ENCODE measurements at regions not wholly inside any gene's neighbourhood (a gene's known extent, or its start where the extent isn't known, plus 50 kb on each side); places are given as distances from the start of the nearest gene placed in this dataset.

GRCh38 chr7:42407021-42407710, 170.2 kb upstream of the GLI3 start:
- no peak for DNase-seq
- intact Hi-C loops (cut with DNase I; ENCODE audit: low total_unique reads): no loop called here
- Histone ChIP-seq H3K27me3 (no peaks in the 10 kb centered on the region), H3K27ac (no peak overlapping the region), H3K36me3 (ENCODE audit: low read depth, missing control alignments) (no peaks in the 10 kb centered on the region), H3K4me3 (peak overlapping the region in 1 of 2 donors; percentile 29), H3K9me3 (no peaks in the 10 kb centered on the region), H3K4me1 (no peaks in the 10 kb centered on the region)
- WGBS, 2 donors: 63 to 68% methylated on average over 15 of the region's 15 CpGs
- TF ChIP-seq CTCF (IDR thresholded peaks at IDR 0.05) (no peak), POLR2A (IDR thresholded peaks at IDR 0.05) (no peak)

- TF ChIP-seq POLR2A (IDR thresholded peaks at IDR 0.05): no peak
- TF ChIP-seq CTCF (IDR thresholded peaks at IDR 0.05): no peak
- intact Hi-C loops (cut with DNase I; ENCODE audit: low total_unique reads): no loop called here
- no peaks in the 10 kb centered on the region for H3K36me3 ChIP-seq (ENCODE audit: low read depth, missing control alignments)
- 68 to 78% methylated on average over 16 of the region's 16 CpGs for WGBS, 2 donors
- no peaks in the 10 kb centered on the region for H3K9me3 ChIP-seq
- H3K4me3 ChIP-seq: peak overlapping the region in 1 of 2 donors; percentile 29
- no peak overlapping the region for H3K27ac ChIP-seq
- no peaks in the 10 kb centered on the region for H3K4me1 ChIP-seq
- no peak for DNase-seq
- no peaks in the 10 kb centered on the region for H3K27me3 ChIP-seq
These were observed 169.3 kb upstream of the GLI3 start for GRCh38 chr7:42406358-42406757.

- no peaks in the 10 kb centered on the region for H3K27me3 ChIP-seq
- no peaks in the 10 kb centered on the region for H3K36me3 ChIP-seq (ENCODE audit: low read depth, missing control alignments)
- no peaks in the 10 kb centered on the region for H3K9me3 ChIP-seq
- intact Hi-C loops (cut with DNase I; ENCODE audit: low total_unique reads): no loop called here
- WGBS, 2 donors: 63 to 79% methylated on average over 1 of the region's 1 CpG
- no peak overlapping the region for H3K27ac ChIP-seq
- no peak overlapping the region for H3K4me3 ChIP-seq
- H3K4me1 ChIP-seq: no peaks in the 10 kb centered on the region
- no peak for DNase-seq
- no peak for TF ChIP-seq CTCF (IDR thresholded peaks at IDR 0.05)
- TF ChIP-seq POLR2A (IDR thresholded peaks at IDR 0.05): no peak
These were observed 168.8 kb upstream of the GLI3 start for GRCh38 chr7:42405782-42406181.

GRCh38 chr7:42403831-42404230, 166.8 kb upstream of the GLI3 start:
- DNase-seq: no peak
- Histone ChIP-seq H3K4me3 (no peak overlapping the region), H3K27ac (no peak overlapping the region), H3K36me3 (ENCODE audit: low read depth, missing control alignments) (no peaks in the 10 kb centered on the region), H3K4me1 (no peaks in the 10 kb centered on the region), H3K9me3 (no peaks in the 10 kb centered on the region), H3K27me3 (no peaks in the 10 kb centered on the region)
- 90% methylated on average over 1 of the region's 1 CpG; no CpG with 5 or more reads in 1 of the 2 donors for WGBS, 2 donors
- TF ChIP-seq POLR2A (IDR thresholded peaks at IDR 0.05) (no peak), CTCF (IDR thresholded peaks at IDR 0.05) (no peak)
- intact Hi-C loops (cut with DNase I; ENCODE audit: low total_unique reads): no loop called here

GRCh38 chr7:42400961-42401360, 164.0 kb upstream of the GLI3 start:
- Histone ChIP-seq H3K4me1 (no peaks in the 10 kb centered on the region), H3K27me3 (no peaks in the 10 kb centered on the region), H3K4me3 (no peak overlapping the region), H3K36me3 (ENCODE audit: low read depth, missing control alignments) (no peaks in the 10 kb centered on the region), H3K27ac (no peak overlapping the region), H3K9me3 (no peaks in the 10 kb centered on the region)
- 81 to 91% methylated on average over 7 of the region's 7 CpGs for whole genome bisulfite sequencing, 2 donors
- DNase-seq: no peak
- no peak for TF ChIP-seq CTCF (IDR thresholded peaks at IDR 0.05)
- TF ChIP-seq POLR2A (IDR thresholded peaks at IDR 0.05): no peak
- intact Hi-C loops (cut with DNase I; ENCODE audit: low total_unique reads): no loop called here
